GM12878 (cell line): ENCODE measurements at regions not wholly inside any gene's neighbourhood (a gene's known extent, or its start where the extent isn't known, plus 50 kb on each side); places are given as distances from the start of the nearest gene placed in this dataset.

Experiments
- ATAC-seq: fragments of 200-7000 bp; cut with Tn5 transposase; 3 replicates; pipeline ENCODE4 v1.9.1; 2020; ENCODE audit warnings: mild to moderate bottlenecking, moderate library complexity
- BruUV-seq: library from RNA; stranded (reverse); fragments of 400-500 nt; replicated peaks from 2 replicates; lab custom pipeline; 2021; lab: Mats Ljungman, UMichigan
- CTCF ChIA-PET: fragments of 300-600 bp; sonication (Branson Sonifier 250); formaldehyde crosslinking; extraction: SDS; loops from one replicate; lab custom pipeline; 2021; ENCODE audit warnings: inconsistent platforms; lab: Yijun Ruan, JAX
- POLR2A ChIA-PET: fragments of 350-600 bp; formaldehyde crosslinking; extraction: SDS; loops from one replicate; lab custom pipeline; 2021; ENCODE audit warnings: inconsistent platforms; lab: Charles Lee
- RAD21 ChIA-PET: fragments of 300-600 bp; sonication (Branson Sonifier 250); formaldehyde crosslinking; loops from one replicate; lab custom pipeline; 2023; ENCODE audit warnings: antibody characterized with exemption; ENCODE audit not compliant: unreplicated experiment; lab: Charles Lee
- SMC1A ChIA-PET: fragments of 300-600 bp; sonication (Branson Sonifier 250); formaldehyde crosslinking; loops from one replicate; lab custom pipeline; 2023; ENCODE audit not compliant: unreplicated experiment, uncharacterized antibody; lab: Charles Lee
- DNase-seq: peaks from one replicate; pipeline ENCODE4 v3.0.0-alpha.2; 2011; ENCODE audit warnings: low read depth, low spot score
- FAIRE-seq: peaks from 3 replicates; lab custom pipeline; 2011; peaks lifted over from hg19 to GRCh38; lab: Jason Lieb, UNC
- H2AFZ ChIP-seq: 2 replicates; pipeline ENCODE4 v1.6.0; 2011; ENCODE audit warnings: low read depth, low read length, control low read depth; ENCODE audit not compliant: control insufficient read depth
- H3K27ac ChIP-seq: 2 replicates; pipeline ENCODE4 v1.5.1; 2011; ENCODE audit warnings: control low read depth; ENCODE audit not compliant: control insufficient read depth, insufficient read depth
- H3K27me3 ChIP-seq, 2 experiments: replicated peaks in 1 of 2; 2 replicates each; pipeline versions ENCODE4 v1.6.0 to v1.6.1; 2011; ENCODE audit warnings: low read length in 1 of 2; ENCODE audit not compliant: control insufficient read depth in 2 of 2, insufficient read depth in 2 of 2
- H3K36me3 ChIP-seq, 2 experiments: 2 replicates each; pipeline ENCODE4 v1.5.1; 2011; ENCODE audit warnings: low read length in 1 of 2; ENCODE audit not compliant: control insufficient read depth in 2 of 2, insufficient read depth in 2 of 2
- H3K4me1 ChIP-seq: 2 replicates; pipeline ENCODE4 v1.6.1; 2011; ENCODE audit warnings: mild to moderate bottlenecking, low read length, moderate library complexity, mixed read lengths; ENCODE audit not compliant: control insufficient read depth, insufficient read depth
- H3K4me2 ChIP-seq: 2 replicates; pipeline ENCODE4 v1.6.0; 2011; ENCODE audit warnings: control low read depth; ENCODE audit not compliant: control insufficient read depth, insufficient read depth
- H3K4me3 ChIP-seq: fragments of 200-600 bp; sonication (generic); 2 replicates; pipeline ENCODE4 v1.5.1; 2016
- H3K79me2 ChIP-seq: 2 replicates; pipeline ENCODE4 v1.6.0; 2011; ENCODE audit warnings: low read length; ENCODE audit not compliant: control insufficient read depth, insufficient read depth
- H3K9ac ChIP-seq: 2 replicates; pipeline ENCODE4 v1.8.0; 2011; ENCODE audit warnings: low read length, control low read depth, mixed read lengths; ENCODE audit not compliant: control insufficient read depth, insufficient read depth
- H3K9me3 ChIP-seq: replicated peaks from 3 replicates; pipeline ENCODE4 v1.5.1; 2011; ENCODE audit warnings: mild to moderate bottlenecking, low read length; ENCODE audit not compliant: control insufficient read depth, insufficient read depth
- H4K20me1 ChIP-seq: 2 replicates; pipeline ENCODE4 v1.6.0; 2011; ENCODE audit not compliant: control insufficient read depth, insufficient read depth
- CREM ChIP-seq: IDR thresholded peaks from 2 replicates; pipeline ENCODE4 v1.6.1; 2014; ENCODE audit warnings: antibody characterized with exemption, low read depth
- E2F4 ChIP-seq: IDR thresholded peaks from 2 replicates; pipeline ENCODE4 v1.6.1; 2012; ENCODE audit warnings: low read depth, low read length, improper control_type of control experiment
- IRF5 ChIP-seq: fragments of 450-650 bp; IDR thresholded peaks from 2 replicates; pipeline ENCODE4 v1.6.1; 2017; ENCODE audit warnings: borderline replicate concordance
- MYC ChIP-seq: IDR thresholded peaks from 2 replicates; pipeline ENCODE4 v1.6.1; 2011; ENCODE audit warnings: mild to moderate bottlenecking, low read length, moderate library complexity, inconsistent platforms; ENCODE audit not compliant: insufficient read depth, insufficient replicate concordance, insufficient read length, severe bottlenecking
- NFXL1 ChIP-seq: fragments of 450-650 bp; IDR thresholded peaks from 2 replicates; pipeline ENCODE4 v1.6.1; 2017; ENCODE audit warnings: antibody characterized with exemption, mild to moderate bottlenecking, borderline replicate concordance
- PRDM15 ChIP-seq: fragments of 450-650 bp; formaldehyde crosslinking; IDR thresholded peaks from 2 replicates; pipeline ENCODE4 v1.4.0; 2020; ENCODE audit warnings: mild to moderate bottlenecking, moderate library complexity
- RAD21 ChIP-seq: IDR thresholded peaks from 2 replicates; pipeline ENCODE4 v1.6.1; 2011; ENCODE audit warnings: mild to moderate bottlenecking, low read depth, low read length, moderate library complexity; ENCODE audit not compliant: insufficient read depth
- ZNF217 ChIP-seq: fragments of 450-650 bp; IDR thresholded peaks from 2 replicates; pipeline ENCODE4 v1.6.1; 2017; ENCODE audit warnings: antibody characterized with exemption, mild to moderate bottlenecking
- WGBS: methylation state at CpG from one replicate; pipeline ENCODE4 v1.1.6; 2016; ENCODE audit warnings: low lambda C conversion rate; ENCODE audit not compliant: insufficient replicate concordance, insufficient coverage; ENCODE audit errors: missing lambda C conversion rate; 5-methylcytosine and 5-hydroxymethylcytosine counted together
- in situ Hi-C: fragments of 300-500 bp; cut with MboI; formaldehyde crosslinking; loops from 9 replicates; pipeline ENCODE4 v1.14.3; 2018; ENCODE audit warnings: mixed read lengths
- intact Hi-C: fragments of 100-400 bp; cut with micrococcal nuclease; formaldehyde crosslinking; loops from one replicate; pipeline ENCODE4 v1.14.2; 2022; ENCODE audit not compliant: unreplicated experiment

- no peak for TF ChIP-seq PRDM15 (CRISPR knock-in tag)
- no peak for TF ChIP-seq RAD21
- TF ChIP-seq MYC, result no peak
- no peak for TF ChIP-seq ZNF217
- no peak for TF ChIP-seq CREM
- no peak for TF ChIP-seq E2F4
- no peak for TF ChIP-seq NFXL1
- TF ChIP-seq IRF5, result no peak
- ATAC-seq (no peak), DNase-seq (no peak), FAIRE-seq (no peak)
- H3K9me3 ChIP-seq, result no peaks in the 10 kb centered on the region; the same call in 2 of the 3 replicates
- POLR2A ChIA-PET, result no interaction called here
- BruUV-seq, result no TSS peak
- H3K27me3 ChIP-seq, result no peaks in the 10 kb centered on the region
- intact Hi-C loops, result no loop called here
- H4K20me1 ChIP-seq, result no peaks in the 10 kb centered on the region
- H3K4me2 ChIP-seq, result no peak overlapping the region
- no peak overlapping the region for H3K9ac ChIP-seq
- SMC1A ChIA-PET, result no interaction called here
- H3K36me3 ChIP-seq, result no peaks in the 10 kb centered on the region
- in situ Hi-C loops, result no loop called here
- H3K4me3 ChIP-seq, result no peak overlapping the region
- H3K79me2 ChIP-seq, result no peaks in the 10 kb centered on the region
- 0% methylated on average over 1 of the region's 1 CpG for WGBS
- RAD21 ChIA-PET, result no interaction called here
- CTCF ChIA-PET, result no interaction called here
- no peak overlapping the region for H3K27ac ChIP-seq
- no peak overlapping the region for H2AFZ ChIP-seq
- no peaks in the 10 kb centered on the region for H3K4me1 ChIP-seq
Measured at GRCh38 chr6:85033547-85033946, 269.1 kb upstream of the TBX18 start.
